Transverse colon (tissue), 4 donors: ENCODE measurements at regions not wholly inside any gene's neighbourhood (a gene's known extent, or its start where the extent isn't known, plus 50 kb on each side); places are given as distances from the start of the nearest gene placed in this dataset.
"Not testable (repeated sequence)": the region's sequence is repeated elsewhere in the genome, so short reads cannot be mapped to it uniquely, and the experiment has no call there.

Experiments
- DNase-seq: peaks from one replicate; pipeline ENCODE4 v3.0.0-alpha.2; 2019
- H3K27ac ChIP-seq, 4 donors: fragments of 200-600 bp; sonication (generic); 2 replicates each; pipeline ENCODE4 v1.5.1; 2016 to 2018; ENCODE audit warnings: inconsistent platforms in 4 of 4
- H3K27me3 ChIP-seq: fragments of 200-600 bp; sonication (generic); 2 replicates; pipeline ENCODE4 v1.5.1; 2017; ENCODE audit warnings: inconsistent platforms
- H3K36me3 ChIP-seq, 4 donors: fragments of 200-600 bp; sonication (generic); 2 replicates each; pipeline ENCODE4 v1.5.1; 2017 to 2019; ENCODE audit warnings: inconsistent platforms in 4 of 4
- H3K4me1 ChIP-seq, 4 donors: fragments of 200-600 bp; sonication (generic); 2 replicates each; pipeline ENCODE4 v1.5.1; 2017 to 2020; ENCODE audit warnings: inconsistent platforms in 4 of 4
- H3K4me3 ChIP-seq, 4 donors: fragments of 200-600 bp; sonication (generic); 1 replicate in 1 of 4; 2 replicates in 3 of 4; pipeline versions ENCODE4 v1.5.1 to v1.6.1; 2017 to 2019; ENCODE audit warnings: inconsistent platforms in 4 of 4
- H3K9me3 ChIP-seq, 2 donors: fragments of 200-600 bp; sonication (generic); 2 replicates each; pipeline ENCODE4 v1.5.1; 2017 to 2019; ENCODE audit warnings: inconsistent platforms in 2 of 2
- CTCF ChIP-seq, 5 experiments: fragments of 200-600 bp in 3 of 5; fragments of 450-650 bp in 2 of 5; sonication (generic) in 3 of 5; IDR thresholded peaks; 1 replicate in 2 of 5; 2 replicates in 3 of 5; pipeline ENCODE4 v1.5.1; 2016 to 2017; ENCODE audit warnings: antibody characterized with exemption in 5 of 5, inconsistent platforms in 3 of 5, mild to moderate bottlenecking in 2 of 5, moderate library complexity in 1 of 5
- EP300 ChIP-seq: sonication (generic); formaldehyde crosslinking; IDR thresholded peaks from one replicate; pipeline ENCODE4 v1.6.1; 2017; ENCODE audit warnings: antibody characterized with exemption, low read depth
- POLR2A ChIP-seq: fragments of 450-650 bp; IDR thresholded peaks from one replicate; pipeline ENCODE4 v1.6.1; 2016; ENCODE audit warnings: antibody characterized with exemption, mild to moderate bottlenecking, moderate library complexity
- POLR2AphosphoS5 ChIP-seq, 3 donors: sonication (generic); formaldehyde crosslinking; IDR thresholded peaks; one replicate each; pipeline ENCODE4 v1.6.1; 2016; ENCODE audit warnings: antibody characterized with exemption in 3 of 3
- WGBS, 2 donors: methylation state at CpG; one replicate each; pipeline ENCODE4 v1.1.5; 2018; ENCODE audit warnings: low coverage in 1 of 2; 5-methylcytosine and 5-hydroxymethylcytosine counted together
- in situ Hi-C, 4 donors: fragments of 200-750 bp; cut with MboI; loops; one replicate each; pipeline versions ENCODE4 v1.15.0 to v1.15.1; 2017; ENCODE audit warnings: low sequenced_read_pairs in 3 of 4, low pct_ligation_motif_present in 1 of 4, low pct_unique_long_range_greater_than_20kb in 1 of 4
- intact Hi-C: fragments of 100-400 bp; cut with DNase I; formaldehyde crosslinking; loops from one replicate; pipeline ENCODE4 v1.15.1; 2023; ENCODE audit warnings: low total_unique reads

DNA sequence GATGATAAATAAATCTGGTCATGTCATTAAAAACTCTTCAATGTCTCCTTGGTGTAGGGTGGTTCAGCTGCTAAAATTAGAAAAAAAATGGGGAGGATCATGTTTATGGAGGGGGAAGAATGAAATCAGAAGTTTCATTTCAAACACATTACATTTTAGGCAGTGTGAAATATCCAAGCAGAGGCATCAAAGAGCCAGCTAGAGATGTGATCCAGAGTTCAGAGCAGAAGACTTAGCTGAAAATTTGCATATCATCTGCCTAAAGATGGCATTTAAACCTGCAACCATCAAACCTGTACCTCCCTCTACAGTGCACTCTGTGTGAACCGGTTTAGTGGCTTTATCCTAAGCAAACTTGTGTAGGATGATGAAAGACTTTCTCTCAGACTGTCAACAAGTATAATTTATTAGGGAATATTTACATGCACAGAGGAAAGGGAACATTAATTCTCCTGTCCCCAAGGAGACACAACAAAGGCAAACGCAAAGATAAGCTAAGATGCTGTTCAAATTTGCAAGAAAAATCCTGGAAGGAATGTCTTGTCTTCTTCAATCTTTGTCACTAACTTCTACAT, 84.8 kb upstream of the PLEKHG1 start:
- no peak for TF ChIP-seq POLR2AphosphoS5 (IDR thresholded peaks at IDR 0.05)
- no peak for TF ChIP-seq CTCF (IDR thresholded peaks at IDR 0.05)
- TF ChIP-seq POLR2A, result no peak
- no peak for TF ChIP-seq EP300
- Histone ChIP-seq H3K4me3 (no peak overlapping the region), H3K4me1 (no peaks in the 10 kb centered on the region), H3K27me3 (no peaks in the 10 kb centered on the region), H3K9me3 (no peaks in the 10 kb centered on the region), H3K27ac (no peak overlapping the region), H3K36me3 (no peaks in the 10 kb centered on the region)
- DNase-seq, result no peak
- WGBS, 2 donors, result 51 to 60% methylated on average over 1 to 2 of the region's 2 CpGs
- intact Hi-C loops, result no loop called here
- in situ Hi-C loops, result no loop called here

GRCh38 chr6:150516199-150516598, 83.5 kb upstream of the PLEKHG1 start:
- WGBS, 2 donors, result 87 to 89% methylated on average over 2 to 3 of the region's 3 CpGs
- no peak overlapping the region for H3K4me3 ChIP-seq
- no peak for DNase-seq
- H3K9me3 ChIP-seq, result no peaks in the 10 kb centered on the region
- intact Hi-C loops (no loop called here), in situ Hi-C loops (no loop called here)
- H3K27ac ChIP-seq, result no peak overlapping the region
- TF ChIP-seq POLR2A (no peak), POLR2AphosphoS5 (IDR thresholded peaks at IDR 0.05) (no peak), EP300 (no peak), CTCF (IDR thresholded peaks at IDR 0.05) (no peak)
- H3K27me3 ChIP-seq, result no peaks in the 10 kb centered on the region
- no peaks in the 10 kb centered on the region for H3K36me3 ChIP-seq
- H3K4me1 ChIP-seq, result no peaks in the 10 kb centered on the region

DNA sequence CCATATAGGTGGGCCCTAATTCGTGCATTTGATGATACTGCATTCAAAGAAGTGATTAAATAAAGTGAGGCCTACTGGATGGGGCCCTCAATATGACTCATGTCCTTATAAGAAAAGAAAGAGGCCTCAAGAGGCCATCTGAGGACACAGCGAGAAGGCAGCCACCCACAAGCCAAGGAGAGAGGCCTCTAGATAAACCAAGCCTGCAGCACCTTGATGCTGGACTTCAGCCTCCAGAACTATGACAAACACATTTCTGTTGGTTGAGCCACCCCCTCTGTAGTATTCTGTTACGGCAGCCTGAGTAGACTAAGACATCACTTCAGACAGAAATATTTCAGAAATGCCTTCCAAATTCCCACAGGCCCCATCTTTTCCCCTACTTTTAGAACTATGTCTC, 82.5 kb upstream of the PLEKHG1 start:
- Histone ChIP-seq H3K27me3 (no peaks in the 10 kb centered on the region), H3K36me3 (no peaks in the 10 kb centered on the region), H3K27ac (no peak overlapping the region), H3K4me3 (no peak overlapping the region), H3K4me1 (no peaks in the 10 kb centered on the region), H3K9me3 (no peaks in the 10 kb centered on the region)
- in situ Hi-C loops (no loop called here), intact Hi-C loops (no loop called here)
- 77 to 80% methylated on average over 1 to 3 of the region's 3 CpGs for WGBS, 2 donors
- TF ChIP-seq POLR2A (no peak), EP300 (no peak), POLR2AphosphoS5 (IDR thresholded peaks at IDR 0.05) (no peak), CTCF (IDR thresholded peaks at IDR 0.05) (no peak)
- DNase-seq, result no peak

- DNase-seq, result no peak
- intact Hi-C loops, result no loop called here
- H3K27ac ChIP-seq, result no peak overlapping the region
- in situ Hi-C loops, result no loop called here
- H3K27me3 ChIP-seq, result no peaks in the 10 kb centered on the region
- WGBS, 2 donors, result 71 to 82% methylated on average over 1 of the region's 1 CpG
- H3K36me3 ChIP-seq, result no peaks in the 10 kb centered on the region
- H3K4me3 ChIP-seq, result no peak overlapping the region
- no peaks in the 10 kb centered on the region for H3K9me3 ChIP-seq
- H3K4me1 ChIP-seq, result no peaks in the 10 kb centered on the region
- TF ChIP-seq POLR2AphosphoS5 (IDR thresholded peaks at IDR 0.05), result no peak
- TF ChIP-seq POLR2A, result no peak
- no peak for TF ChIP-seq CTCF (IDR thresholded peaks at IDR 0.05)
- no peak for TF ChIP-seq EP300
Observed at GRCh38 chr6:150521482-150521881, 78.2 kb upstream of the PLEKHG1 start.

GRCh38 chr6:150523216-150523615, 76.5 kb upstream of the PLEKHG1 start:
- DNase-seq, H3K9me3 ChIP-seq, in situ Hi-C loops, H3K36me3 ChIP-seq, H3K4me3 ChIP-seq, H3K27me3 ChIP-seq, H3K27ac ChIP-seq, intact Hi-C loops: not testable (repeated sequence)
- WGBS, 2 donors, result 83% methylated on average over 1 to 3 of the region's 3 CpGs
- H3K4me1 ChIP-seq, result peaks cover 0 to 13% (median 6%) of the 10 kb centered on the region in 4 donors
